GM23338 (cell line): ENCODE measurements at regions not wholly inside any gene's neighbourhood (a gene's known extent, or its start where the extent isn't known, plus 50 kb on each side); places are given as distances from the start of the nearest gene placed in this dataset.

Source experiments
- ATAC-seq: fragments of 200-7000 bp; cut with Tn5 transposase; 3 replicates; pipeline ENCODE4 v1.9.1; 2020
- DNase-seq: peaks from one replicate; pipeline ENCODE4 v3.0.0-alpha.2; 2015; ENCODE audit warnings: low spot score
- H2AFZ ChIP-seq: fragments of 200-600 bp; sonication (generic); 2 replicates; pipeline ENCODE4 v1.8.0; 2016; ENCODE audit warnings: antibody characterized with exemption, mild to moderate bottlenecking, moderate library complexity
- H3F3A ChIP-seq: fragments of 200-600 bp; sonication (generic); replicated peaks from 2 replicates; pipeline ENCODE4 v1.8.0; 2017; ENCODE audit warnings: antibody characterized with exemption, mixed run types, low read depth
- H3K27ac ChIP-seq: fragments of 200-600 bp; sonication (generic); 2 replicates; pipeline ENCODE4 v1.6.1; 2016; ENCODE audit warnings: low read depth
- H3K27me3 ChIP-seq: fragments of 200-600 bp; sonication (generic); 2 replicates; pipeline ENCODE4 v1.8.0; 2016; ENCODE audit warnings: mild to moderate bottlenecking, mixed run types, moderate library complexity; ENCODE audit not compliant: insufficient read depth
- H3K36me3 ChIP-seq: fragments of 200-600 bp; sonication (generic); 2 replicates; pipeline ENCODE4 v1.8.0; 2016; ENCODE audit warnings: mild to moderate bottlenecking; ENCODE audit not compliant: insufficient read depth
- H3K4me1 ChIP-seq: fragments of 200-600 bp; sonication (generic); 2 replicates; pipeline ENCODE4 v1.8.0; 2016; ENCODE audit warnings: mild to moderate bottlenecking, moderate library complexity; ENCODE audit not compliant: insufficient read depth
- H3K4me2 ChIP-seq: fragments of 200-600 bp; sonication (generic); 2 replicates; pipeline ENCODE4 v1.7.1; 2017; ENCODE audit warnings: mixed run types
- H3K4me3 ChIP-seq: fragments of 200-600 bp; sonication (generic); 2 replicates; pipeline ENCODE4 v1.6.1; 2016; ENCODE audit warnings: mixed run types
- H3K79me2 ChIP-seq: fragments of 200-600 bp; sonication (generic); replicated peaks from 2 replicates; pipeline ENCODE4 v1.8.0; 2017; ENCODE audit warnings: mild to moderate bottlenecking; ENCODE audit not compliant: insufficient read depth
- H3K9me2 ChIP-seq: fragments of 200-600 bp; sonication (generic); 2 replicates; pipeline ENCODE4 v1.8.0; 2017; ENCODE audit not compliant: insufficient read depth
- H4K20me1 ChIP-seq: fragments of 200-600 bp; sonication (generic); replicated peaks from 2 replicates; pipeline ENCODE4 v1.8.0; 2017; ENCODE audit warnings: mild to moderate bottlenecking; ENCODE audit not compliant: insufficient read depth
- H3K27ac Mint-ChIP-seq: 2 replicates; pipeline ENCODE4 v1.8.0; 2020; ENCODE audit warnings: inconsistent platforms, mild to moderate bottlenecking, moderate library complexity, mixed read lengths
- H3K27me3 Mint-ChIP-seq: 3 replicates; pipeline ENCODE4 v1.8.0; 2022; ENCODE audit warnings: low read depth, mild to moderate bottlenecking, moderate library complexity, mixed read lengths, inconsistent platforms; ENCODE audit not compliant: insufficient read depth, poor library complexity
- H3K36me3 Mint-ChIP-seq: 3 replicates; pipeline ENCODE4 v1.8.0; 2021; ENCODE audit warnings: low read depth, mild to moderate bottlenecking, inconsistent platforms, moderate library complexity, mixed read lengths
- H3K4me1 Mint-ChIP-seq: 3 replicates; pipeline ENCODE4 v1.8.0; 2020; ENCODE audit warnings: mild to moderate bottlenecking, inconsistent platforms, mixed read lengths
- H3K4me3 Mint-ChIP-seq: 3 replicates; pipeline ENCODE4 v1.8.0; 2021; ENCODE audit warnings: moderate library complexity, mild to moderate bottlenecking, inconsistent platforms, mixed read lengths
- H3K9me3 Mint-ChIP-seq: 3 replicates; pipeline ENCODE4 v1.8.0; 2020; ENCODE audit warnings: moderate library complexity, mild to moderate bottlenecking, inconsistent platforms, mixed read lengths
- CREB1 ChIP-seq: fragments of 250-450 bp; sonication (Bioruptor Pico); IDR thresholded peaks from 2 replicates; pipeline ENCODE4 v1.5.0; 2020; ENCODE audit warnings: low read depth, mild to moderate bottlenecking, moderate library complexity
- CTCF ChIP-seq, 2 experiments: fragments of 200-600 bp in 1 of 2; sonication (generic) in 1 of 2; conservative IDR thresholded peaks; 2 replicates each; pipeline versions ENCODE4 v1.5.1 to v1.6.1; 2016 to 2017; ENCODE audit warnings: antibody characterized with exemption in 2 of 2, low read depth in 2 of 2, mild to moderate bottlenecking in 2 of 2, moderate library complexity in 1 of 2
- ETS1 ChIP-seq: IDR thresholded peaks from 2 replicates; pipeline ENCODE4 v1.6.1; 2016; ENCODE audit warnings: antibody characterized with exemption
- EZH2 ChIP-seq: fragments of 200-600 bp; sonication (generic); IDR thresholded peaks from one replicate; pipeline ENCODE4 v1.8.0; 2017; ENCODE audit warnings: antibody characterized with exemption, mild to moderate bottlenecking, low read depth; ENCODE audit not compliant: unreplicated experiment
- EZH2phosphoT487 ChIP-seq: fragments of 200-600 bp; sonication (generic); IDR thresholded peaks from one replicate; pipeline ENCODE4 v1.8.1; 2018; ENCODE audit warnings: antibody characterized with exemption; ENCODE audit not compliant: unreplicated experiment
- JUNB ChIP-seq: IDR thresholded peaks from one replicate; pipeline ENCODE4 v1.6.1; 2016; ENCODE audit warnings: antibody characterized with exemption; ENCODE audit not compliant: unreplicated experiment
- NANOG ChIP-seq: IDR thresholded peaks from 2 replicates; pipeline ENCODE4 v1.6.1; 2016; ENCODE audit warnings: antibody characterized with exemption, borderline replicate concordance
- POLR2AphosphoS5 ChIP-seq: IDR thresholded peaks from 2 replicates; pipeline ENCODE4 v1.6.1; 2016; ENCODE audit warnings: antibody characterized with exemption, low read depth
- REST ChIP-seq: IDR thresholded peaks from one replicate; pipeline ENCODE4 v1.6.1; 2018; ENCODE audit warnings: antibody characterized with exemption; ENCODE audit not compliant: unreplicated experiment
- STAT1 ChIP-seq: IDR thresholded peaks from one replicate; pipeline ENCODE4 v1.6.1; 2016; ENCODE audit warnings: antibody characterized with exemption; ENCODE audit not compliant: unreplicated experiment
- ZNF114 ChIP-seq: fragments of 250-450 bp; sonication (Bioruptor Pico); IDR thresholded peaks from 2 replicates; pipeline ENCODE4 v1.5.0; 2020; ENCODE audit warnings: mild to moderate bottlenecking, moderate library complexity
- ZNF331 ChIP-seq: fragments of 250-450 bp; sonication (Bioruptor Pico); IDR thresholded peaks from 2 replicates; pipeline ENCODE4 v1.5.0; 2020; ENCODE audit warnings: low read depth, mild to moderate bottlenecking, moderate library complexity
- ZNF462 ChIP-seq: fragments of 250-450 bp; sonication (Bioruptor Pico); IDR thresholded peaks from 2 replicates; pipeline ENCODE4 v1.5.0; 2020; ENCODE audit warnings: mild to moderate bottlenecking, moderate library complexity

GRCh38 chr5:133830281-133830680 is 138.1 kb downstream of the C5orf15 start:
- no peak for ATAC-seq
- no peaks in the 10 kb centered on the region; the same call in 2 of the 3 replicates for H3K4me1 Mint-ChIP-seq

More at GRCh38 chr5:133830281-133830680, 138.1 kb downstream of the C5orf15 start:
- Mint-ChIP-seq H3K27me3 (no peaks in the 10 kb centered on the region), H3K36me3 (no peaks in the 10 kb centered on the region), H3K27ac (no peak overlapping the region), H3K9me3 (no peaks in the 10 kb centered on the region), H3K4me3 (no peak overlapping the region)
- no peak for TF ChIP-seq STAT1
- TF ChIP-seq REST = no peak
- TF ChIP-seq ZNF462 (CRISPR knock-in tag) = no peak
- TF ChIP-seq CREB1 (CRISPR knock-in tag) = no peak
- TF ChIP-seq POLR2AphosphoS5 = no peak
- no peak for TF ChIP-seq ETS1
- TF ChIP-seq ZNF114 (CRISPR knock-in tag) = no peak
- no peak for TF ChIP-seq NANOG
- TF ChIP-seq ZNF331 = no peak
- TF ChIP-seq EZH2phosphoT487 = no peak
- TF ChIP-seq EZH2 = no peak
- no peak for TF ChIP-seq CTCF (conservative IDR thresholded peaks at IDR 0.05; ENCODE audit: low read depth in 2 of 2)
- no peak for TF ChIP-seq JUNB
- Histone ChIP-seq H3K4me3 (no peak overlapping the region), H3K79me2 (no peaks in the 10 kb centered on the region), H3K9me2 (no peaks in the 10 kb centered on the region), H3K36me3 (no peaks in the 10 kb centered on the region), H3F3A (no peaks in the 10 kb centered on the region), H3K4me2 (no peak overlapping the region), H3K4me1 (no peaks in the 10 kb centered on the region), H2AFZ (no peak overlapping the region), H3K27me3 (no peaks in the 10 kb centered on the region), H4K20me1 (no peaks in the 10 kb centered on the region), H3K27ac (no peak overlapping the region)
- DNase-seq = no peak
